ENCODE measurements at regions not wholly inside any gene's neighbourhood (a gene's known extent, or its start where the extent isn't known, plus 50 kb on each side); places are given as distances from the start of the nearest gene placed in this dataset.

GRCh38 chr2:2717406-2717805, 386.3 kb upstream of the MYT1L start:
- no peak for TF ChIP-seq CTCF (IDR thresholded peaks at IDR 0.05; ENCODE audit: low read depth, low read length, poor library complexity, severe bottlenecking)
- TF ChIP-seq EZH2phosphoT487 (IDR thresholded peaks at IDR 0.05; ENCODE audit: borderline replicate concordance, low read length) = no peak

All from DOHH2 (cell line).